Endothelial cell of umbilical vein (primary cell): ENCODE measurements at regions not wholly inside any gene's neighbourhood (a gene's known extent, or its start where the extent isn't known, plus 50 kb on each side); places are given as distances from the start of the nearest gene placed in this dataset.

Experiments
- BruUV-seq: library from RNA; stranded (reverse); fragments of 400-500 nt; replicated peaks from 2 replicates; lab custom pipeline; 2021; lab: Mats Ljungman, UMichigan
- CTCF ChIA-PET: fragments of 300-600, 350-600 bp; sonication (Branson Sonifier 250); formaldehyde crosslinking; loops from one replicate; lab custom pipeline; 2021; ENCODE audit warnings: antibody characterized with exemption, inconsistent platforms; lab: Charles Lee
- POLR2A ChIA-PET: fragments of 300-600, 350-600 bp; sonication (Branson Sonifier 250); formaldehyde crosslinking; loops from one replicate; lab custom pipeline; 2021; ENCODE audit warnings: antibody characterized with exemption, inconsistent platforms; lab: Charles Lee
- DNase-seq: peaks from one replicate; pipeline ENCODE4 v3.0.0-alpha.2; 2011; ENCODE audit warnings: low read depth, low spot score
- FAIRE-seq: peaks from 2 replicates; lab custom pipeline; 2011; peaks lifted over from hg19 to GRCh38; lab: Jason Lieb, UNC
- H2AFZ ChIP-seq: 2 replicates; pipeline ENCODE4 v1.6.0; 2012; ENCODE audit warnings: low read depth, low read length, control low read depth, inconsistent platforms
- H3K27ac ChIP-seq: 2 replicates; pipeline ENCODE4 v1.5.1; 2011; ENCODE audit warnings: low read depth, mild to moderate bottlenecking, control low read depth, low read length, moderate library complexity; ENCODE audit not compliant: insufficient read depth
- H3K27me3 ChIP-seq, 2 experiments: 2 replicates each; pipeline versions ENCODE4 v1.6.0 to v1.6.1; 2011; ENCODE audit warnings: low read length in 2 of 2, mixed read lengths in 1 of 2; ENCODE audit not compliant: control insufficient read depth in 2 of 2, insufficient read depth in 2 of 2
- H3K36me3 ChIP-seq, 2 experiments: 2 replicates in 1 of 2; 3 replicates in 1 of 2; pipeline ENCODE4 v1.5.1; 2011; ENCODE audit warnings: low read length in 2 of 2, mild to moderate bottlenecking in 1 of 2, moderate library complexity in 1 of 2; ENCODE audit not compliant: control insufficient read depth in 2 of 2, insufficient read depth in 2 of 2; ENCODE audit errors: extremely low read depth in 1 of 2
- H3K4me1 ChIP-seq: 3 replicates; pipeline ENCODE4 v1.5.1; 2011; ENCODE audit warnings: mild to moderate bottlenecking, low read length; ENCODE audit not compliant: control insufficient read depth, insufficient read depth; ENCODE audit errors: extremely low read depth
- H3K4me2 ChIP-seq: 2 replicates; pipeline ENCODE4 v1.6.1; 2011; ENCODE audit warnings: low read length, control low read depth, mixed read lengths; ENCODE audit not compliant: insufficient read depth
- H3K4me3 ChIP-seq, 3 experiments: fragments of 200-600 bp in 1 of 3; sonication (generic), shearing (Covaris generic) in 1 of 3; replicated peaks in 1 of 3; 2 replicates each; pipeline ENCODE4 v1.5.1; 2011 to 2016; ENCODE audit warnings: control low read depth in 3 of 3, low read length in 3 of 3, mild to moderate bottlenecking in 2 of 3, inconsistent platforms in 1 of 3, low read depth in 1 of 3, moderate library complexity in 1 of 3; ENCODE audit not compliant: insufficient read depth in 1 of 3
- H3K79me2 ChIP-seq: 2 replicates; pipeline ENCODE4 v1.6.0; 2012; ENCODE audit warnings: low read length, inconsistent platforms; ENCODE audit not compliant: control insufficient read depth, insufficient read depth
- H3K9ac ChIP-seq: replicated peaks from 2 replicates; pipeline ENCODE3; 2011; ENCODE audit warnings: low read length, control low read depth; ENCODE audit not compliant: insufficient read depth; ENCODE audit errors: extremely low read depth
- H3K9me1 ChIP-seq: replicated peaks from 3 replicates; pipeline ENCODE4 v1.6.0; 2011; ENCODE audit warnings: mild to moderate bottlenecking, low read length; ENCODE audit not compliant: control insufficient read depth, insufficient read depth; ENCODE audit errors: extremely low read depth
- H3K9me3 ChIP-seq: replicated peaks from 2 replicates; pipeline ENCODE4 v1.5.1; 2012; ENCODE audit warnings: low read length, inconsistent platforms; ENCODE audit not compliant: control insufficient read depth, insufficient read depth
- H4K20me1 ChIP-seq: replicated peaks from 2 replicates; pipeline ENCODE3; 2011; ENCODE audit warnings: mild to moderate bottlenecking, low read length; ENCODE audit not compliant: control insufficient read depth, insufficient read depth; ENCODE audit errors: extremely low read depth
- CTCF ChIP-seq, 2 donors: IDR thresholded peaks; 1 replicate in 1 of 2; 2 replicates in 1 of 2; pipeline ENCODE4 v1.5.1; 2011; ENCODE audit warnings: low read length in 2 of 2, mild to moderate bottlenecking in 2 of 2, moderate library complexity in 2 of 2, control low read depth in 1 of 2, inconsistent platforms in 1 of 2, low read depth in 1 of 2; ENCODE audit not compliant: insufficient read depth in 1 of 2; ENCODE audit errors: extremely low read depth in 1 of 2
- EZH2 ChIP-seq: IDR thresholded peaks from 2 replicates; pipeline ENCODE4 v1.6.1; 2012; ENCODE audit warnings: borderline replicate concordance, low read depth, mild to moderate bottlenecking, moderate library complexity, low read length, inconsistent platforms; ENCODE audit not compliant: severe bottlenecking
- FOS ChIP-seq: IDR thresholded peaks from 2 replicates; pipeline ENCODE4 v1.6.1; 2011; ENCODE audit warnings: mild to moderate bottlenecking, low read length, moderate library complexity, borderline replicate concordance; ENCODE audit not compliant: insufficient read depth
- GATA2 ChIP-seq: IDR thresholded peaks from 2 replicates; pipeline ENCODE4 v1.7.0; 2011; ENCODE audit warnings: low read depth, mild to moderate bottlenecking, moderate library complexity, mixed read lengths, low read length; ENCODE audit not compliant: insufficient read length, insufficient read depth
- JUN ChIP-seq: IDR thresholded peaks from 2 replicates; pipeline ENCODE4 v1.6.1; 2011; ENCODE audit warnings: borderline replicate concordance, low read depth; ENCODE audit not compliant: insufficient read length, insufficient read depth
- MAX ChIP-seq: IDR thresholded peaks from 2 replicates; pipeline ENCODE4 v1.6.1; 2011; ENCODE audit not compliant: insufficient read depth, insufficient read length
- MYC ChIP-seq: IDR thresholded peaks from one replicate; pipeline ENCODE4 v1.6.1; 2011; ENCODE audit warnings: mild to moderate bottlenecking, low read depth, low read length
- POLR2A ChIP-seq: IDR thresholded peaks from 2 replicates; pipeline ENCODE4 v1.6.1; 2012; ENCODE audit warnings: low read depth, mild to moderate bottlenecking, control low read depth, low read length
- POLR2AphosphoS5 ChIP-seq: IDR thresholded peaks from 2 replicates; pipeline ENCODE4 v1.6.1; 2012; ENCODE audit warnings: low read depth, mild to moderate bottlenecking, control low read depth, low read length, moderate library complexity; ENCODE audit not compliant: insufficient read depth
- dilution Hi-C: fragments of 300-500 bp; cut with MboI; formaldehyde crosslinking; loops from one replicate; pipeline ENCODE4 v1.15.0; 2019; ENCODE audit warnings: low sequenced_read_pairs; ENCODE audit not compliant: extremely low pct_ligation_motif_present
- intact Hi-C: fragments of 100-400 bp; cut with micrococcal nuclease; formaldehyde crosslinking; loops from one replicate; pipeline ENCODE4 v1.10.0; 2022

- Histone ChIP-seq H4K20me1 (no peaks in the 10 kb centered on the region), H3K4me2 (no peak overlapping the region), H3K9me1 (no peaks in the 10 kb centered on the region), H3K9ac (no peak overlapping the region), H3K79me2 (no peaks in the 10 kb centered on the region), H3K4me1 (no peaks in the 10 kb centered on the region), H3K36me3 (no peaks in the 10 kb centered on the region), H3K27ac (no peak overlapping the region), H3K4me3 (no peak overlapping the region), H3K9me3 (peaks cover 4% of the 10 kb centered on the region), H2AFZ (no peak overlapping the region), H3K27me3 (no peaks in the 10 kb centered on the region)
- no peak for FAIRE-seq
- no peak for DNase-seq
- ChIA-PET POLR2A (no interaction called here), CTCF (no interaction called here)
- dilution Hi-C loops = no loop called here
- intact Hi-C loops = no loop called here
- TF ChIP-seq CTCF (IDR thresholded peaks at IDR 0.05; ENCODE audit: extremely low read depth in 1 of 2, insufficient read depth in 1 of 2, low read depth in 1 of 2, low read length in 2 of 2) (no peak), GATA2 (no peak), JUN (no peak), EZH2 (no peak), FOS (no peak)
- no TSS peak for BruUV-seq
Observed at GRCh38 chr7:97578225-97578624, 153.7 kb upstream of the TAC1 start.

- POLR2A ChIA-PET = no interaction called here
- no peak overlapping the region for H3K4me3 ChIP-seq
Observed at GRCh38 chr7:97580205-97580604, 151.7 kb upstream of the TAC1 start.

More at GRCh38 chr7:97580205-97580604, 151.7 kb upstream of the TAC1 start:
- no peak overlapping the region for H3K27ac ChIP-seq
- no peaks in the 10 kb centered on the region for H3K9me1 ChIP-seq
- H3K9ac ChIP-seq = no peak overlapping the region
- intact Hi-C loops = no loop called here
- H3K27me3 ChIP-seq = no peaks in the 10 kb centered on the region
- H3K4me2 ChIP-seq = no peak overlapping the region
- TF ChIP-seq MYC (no peak), POLR2A (no peak), CTCF (IDR thresholded peaks at IDR 0.05; ENCODE audit: extremely low read depth in 1 of 2, insufficient read depth in 1 of 2, low read depth in 1 of 2, low read length in 2 of 2) (no peak), FOS (no peak), EZH2 (no peak), POLR2AphosphoS5 (no peak), GATA2 (no peak), JUN (no peak), MAX (no peak)
- no peaks in the 10 kb centered on the region for H3K4me1 ChIP-seq
- H2AFZ ChIP-seq = no peak overlapping the region
- CTCF ChIA-PET = no interaction called here
- H3K79me2 ChIP-seq = no peaks in the 10 kb centered on the region
- DNase-seq = no peak
- H3K9me3 ChIP-seq = peaks cover 4% of the 10 kb centered on the region
- H4K20me1 ChIP-seq = no peaks in the 10 kb centered on the region
- no peaks in the 10 kb centered on the region for H3K36me3 ChIP-seq
- no TSS peak for BruUV-seq
- dilution Hi-C loops = no loop called here
- FAIRE-seq = no peak
